Retinal pigment epithelial cell (primary cell): ENCODE measurements at regions not wholly inside any gene's neighbourhood (a gene's known extent, or its start where the extent isn't known, plus 50 kb on each side); places are given as distances from the start of the nearest gene placed in this dataset.
"Not testable (repeated sequence)": the region's sequence is repeated elsewhere in the genome, so short reads cannot be mapped to it uniquely, and the experiment has no call there.

Experiments used
- DNase-seq: peaks from one replicate; pipeline ENCODE4 v3.0.0-alpha.2; 2010; ENCODE audit warnings: low read depth
- H3K4me3 ChIP-seq: 2 replicates; pipeline ENCODE4 v1.5.1; 2011; ENCODE audit warnings: mild to moderate bottlenecking, low read length, control low read depth, moderate library complexity
- TF ChIP-seq, protein P1 (sequence below): conservative IDR thresholded peaks from 2 replicates; pipeline ENCODE4 v1.5.1; 2011; ENCODE audit warnings: low read depth, low read length, control low read depth, inconsistent platforms

GRCh38 chrX:3960952-3961351, 247.5 kb upstream of the PRKX start:
- H3K4me3 ChIP-seq, result no peak overlapping the region
- no peak for DNase-seq
- TF ChIP-seq, protein P1, sequence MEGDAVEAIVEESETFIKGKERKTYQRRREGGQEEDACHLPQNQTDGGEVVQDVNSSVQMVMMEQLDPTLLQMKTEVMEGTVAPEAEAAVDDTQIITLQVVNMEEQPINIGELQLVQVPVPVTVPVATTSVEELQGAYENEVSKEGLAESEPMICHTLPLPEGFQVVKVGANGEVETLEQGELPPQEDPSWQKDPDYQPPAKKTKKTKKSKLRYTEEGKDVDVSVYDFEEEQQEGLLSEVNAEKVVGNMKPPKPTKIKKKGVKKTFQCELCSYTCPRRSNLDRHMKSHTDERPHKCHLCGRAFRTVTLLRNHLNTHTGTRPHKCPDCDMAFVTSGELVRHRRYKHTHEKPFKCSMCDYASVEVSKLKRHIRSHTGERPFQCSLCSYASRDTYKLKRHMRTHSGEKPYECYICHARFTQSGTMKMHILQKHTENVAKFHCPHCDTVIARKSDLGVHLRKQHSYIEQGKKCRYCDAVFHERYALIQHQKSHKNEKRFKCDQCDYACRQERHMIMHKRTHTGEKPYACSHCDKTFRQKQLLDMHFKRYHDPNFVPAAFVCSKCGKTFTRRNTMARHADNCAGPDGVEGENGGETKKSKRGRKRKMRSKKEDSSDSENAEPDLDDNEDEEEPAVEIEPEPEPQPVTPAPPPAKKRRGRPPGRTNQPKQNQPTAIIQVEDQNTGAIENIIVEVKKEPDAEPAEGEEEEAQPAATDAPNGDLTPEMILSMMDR, result no peak

DNA sequence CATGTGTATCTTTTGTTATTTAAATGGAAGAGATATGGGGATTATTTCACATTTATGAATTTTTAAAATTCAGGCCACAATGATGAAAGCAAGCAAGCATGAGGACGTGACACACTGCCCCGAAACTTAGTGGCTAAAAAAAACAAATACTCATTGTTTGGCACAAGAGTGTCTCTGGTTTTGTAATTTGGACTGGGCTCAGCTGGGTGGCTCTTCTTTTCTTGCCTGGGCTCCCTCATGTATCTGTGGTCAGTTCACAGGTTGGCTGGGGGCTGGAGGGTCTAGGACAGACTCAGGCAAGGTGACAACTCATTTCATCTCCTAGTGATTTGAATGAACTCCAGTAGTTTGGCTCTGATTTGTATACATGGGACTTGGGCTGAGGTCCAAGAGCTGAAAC, 238.4 kb upstream of the PRKX start:
- TF ChIP-seq, protein P1, result no peak
- no peak for DNase-seq
- no peak overlapping the region for H3K4me3 ChIP-seq

GRCh38 chrX:3950373-3950772, 236.9 kb upstream of the PRKX start:
- TF ChIP-seq, protein P1, result no peak
- DNase-seq, result peak; percentile 8
- no peak overlapping the region for H3K4me3 ChIP-seq

- no peak for DNase-seq
- no peak overlapping the region for H3K4me3 ChIP-seq
- TF ChIP-seq, protein P1, result no peak
These were observed 230.5 kb upstream of the PRKX start for GRCh38 chrX:3943965-3944364.

DNA sequence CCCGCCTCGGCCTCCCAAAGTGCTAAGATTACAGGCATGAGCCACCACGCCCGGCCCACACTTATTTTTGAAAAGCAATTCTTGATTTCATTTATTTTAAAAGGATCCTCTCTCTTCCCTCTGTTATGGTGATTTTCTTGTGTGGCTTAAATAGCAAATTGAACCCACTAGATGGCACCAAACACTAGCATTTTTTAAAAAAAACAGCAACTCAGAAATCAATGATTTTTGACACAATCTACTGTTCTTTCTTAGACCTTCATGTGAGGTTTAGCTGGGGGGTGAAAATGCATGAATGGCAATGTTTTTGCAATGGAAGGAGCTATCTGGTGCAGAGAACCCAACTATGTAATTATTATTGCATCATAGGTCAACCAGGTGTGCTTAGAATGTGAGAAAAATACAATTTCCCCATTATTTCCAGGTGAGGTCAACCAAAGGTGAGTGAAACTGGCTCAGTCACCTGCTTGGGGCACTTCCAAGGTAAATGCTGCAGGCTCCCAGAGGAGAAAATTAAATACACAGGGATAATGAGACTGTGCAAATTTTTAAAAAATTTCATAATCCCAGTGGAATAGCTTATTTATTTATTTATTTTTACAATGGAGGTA, 226.7 kb upstream of the PRKX start:
- TF ChIP-seq, protein P1, result peak; percentile 60
- H3K4me3 ChIP-seq, result no peak overlapping the region
- no peak for DNase-seq

DNA sequence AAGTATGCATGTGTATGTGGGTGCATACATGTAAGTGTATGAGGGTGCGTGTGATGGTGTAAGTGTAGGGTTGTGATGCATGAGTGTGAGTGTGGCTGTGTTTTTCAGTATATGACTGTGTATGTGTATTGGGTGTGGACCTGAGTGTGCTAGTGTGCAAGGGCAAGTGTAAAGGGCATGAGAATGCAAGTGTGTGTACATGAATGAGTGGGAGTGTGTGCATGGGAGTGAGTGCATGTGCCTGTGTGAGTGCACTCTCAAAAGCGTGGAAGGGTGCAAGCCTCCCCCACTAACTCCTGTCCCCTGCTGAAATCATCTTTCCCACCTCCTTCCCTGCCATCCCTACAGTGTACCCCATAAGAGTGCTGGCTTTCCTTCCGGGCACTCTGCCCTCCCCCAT, 225.1 kb upstream of the PRKX start:
- TF ChIP-seq, protein P1, result no peak
- no peak overlapping the region for H3K4me3 ChIP-seq
- DNase-seq, result no peak

- H3K4me3 ChIP-seq, DNase-seq: not testable (repeated sequence)
These were observed 221.7 kb upstream of the PRKX start for GRCh38 chrX:3935196-3935595.

- DNase-seq, H3K4me3 ChIP-seq: not testable (repeated sequence)
These were observed 207.1 kb upstream of the PRKX start for GRCh38 chrX:3920424-3921017.

GRCh38 chrX:3919668-3920423, 206.4 kb upstream of the PRKX start:
- H3K4me3 ChIP-seq, DNase-seq: not testable (repeated sequence)

DNA sequence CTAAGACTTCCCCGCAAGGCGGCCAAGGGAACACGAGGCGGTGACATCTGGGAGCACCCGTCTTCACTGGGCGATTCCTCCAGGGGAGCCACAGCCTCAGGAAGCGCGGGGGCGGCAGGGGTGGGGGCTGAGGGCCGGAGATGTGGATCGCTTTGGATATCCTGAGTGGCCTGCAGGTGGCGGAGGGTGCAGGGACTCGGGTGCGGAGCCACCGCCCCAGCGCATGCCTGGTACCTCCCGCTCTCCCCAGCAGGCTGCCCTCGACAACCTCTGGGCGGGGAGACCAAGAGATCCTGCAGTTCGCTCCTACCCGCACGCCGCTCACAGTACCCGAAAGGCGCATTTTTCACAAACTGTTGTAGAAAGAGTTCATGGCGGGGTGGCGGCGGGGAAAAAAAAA, 201.4 kb upstream of the PRKX start:
- DNase-seq, H3K4me3 ChIP-seq: not testable (repeated sequence)

GRCh38 chrX:3914059-3914458, 200.6 kb upstream of the PRKX start:
- not testable (repeated sequence) for DNase-seq

GRCh38 chrX:3911012-3911411, 197.6 kb upstream of the PRKX start:
- not testable (repeated sequence) for H3K4me3 ChIP-seq, DNase-seq

More at GRCh38 chrX:3914059-3914458, 200.6 kb upstream of the PRKX start:
- H3K4me3 ChIP-seq, result not testable (repeated sequence)
